Midbrain (tissue), 1 donor: ENCODE measurements at regions not wholly inside any gene's neighbourhood (a gene's known extent, or its start where the extent isn't known, plus 50 kb on each side); places are given as distances from the start of the nearest gene placed in this dataset.
"Not testable (repeated sequence)": the region's sequence is repeated elsewhere in the genome, so short reads cannot be mapped to it uniquely, and the experiment has no call there.

Experiments used
- DNase-seq: peaks from one replicate; lab custom pipeline; 2025; lab: John Stamatoyannopoulos, UW

DNA sequence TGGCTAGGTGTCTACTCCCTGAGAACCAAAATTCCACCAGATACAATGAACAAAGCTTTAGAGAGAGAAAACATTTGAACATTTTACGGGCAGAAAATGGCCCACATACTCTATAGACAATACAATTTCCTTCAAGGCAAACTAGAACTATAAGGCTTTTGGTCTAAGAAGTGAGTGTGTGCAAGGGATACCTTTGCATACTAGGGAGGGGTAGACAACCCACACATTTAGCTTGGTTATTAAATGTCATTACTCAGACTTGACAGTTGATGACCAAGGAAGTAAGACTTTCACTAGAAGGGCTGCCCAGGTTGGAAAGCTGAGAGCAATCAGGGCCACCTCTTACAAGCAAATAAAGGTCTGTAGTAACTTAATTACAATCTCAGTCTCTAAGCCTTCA lies 64.0 kb upstream of the PLEKHM1 start:
- not testable (repeated sequence) for DNase-seq

DNA sequence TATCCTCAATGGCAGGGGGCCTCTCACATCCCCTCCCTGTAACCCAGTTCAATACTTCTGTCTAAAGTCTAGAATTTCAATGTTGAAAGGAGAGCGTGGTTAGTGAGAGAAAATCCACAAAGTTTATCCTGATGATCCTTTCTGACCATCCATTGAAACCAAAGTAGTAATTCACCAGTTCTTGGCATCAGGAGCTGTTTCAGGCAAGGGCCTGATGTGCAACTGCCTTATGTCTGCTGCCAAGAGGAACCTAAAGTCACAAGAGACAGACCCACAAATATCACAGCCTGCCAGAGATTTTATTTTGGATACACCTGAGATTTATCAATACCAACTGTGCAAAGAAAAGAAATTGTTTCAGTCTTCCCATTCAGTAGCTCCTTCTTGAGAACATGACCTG lies 68.3 kb upstream of the PLEKHM1 start:
- DNase-seq: not testable (repeated sequence)

DNA sequence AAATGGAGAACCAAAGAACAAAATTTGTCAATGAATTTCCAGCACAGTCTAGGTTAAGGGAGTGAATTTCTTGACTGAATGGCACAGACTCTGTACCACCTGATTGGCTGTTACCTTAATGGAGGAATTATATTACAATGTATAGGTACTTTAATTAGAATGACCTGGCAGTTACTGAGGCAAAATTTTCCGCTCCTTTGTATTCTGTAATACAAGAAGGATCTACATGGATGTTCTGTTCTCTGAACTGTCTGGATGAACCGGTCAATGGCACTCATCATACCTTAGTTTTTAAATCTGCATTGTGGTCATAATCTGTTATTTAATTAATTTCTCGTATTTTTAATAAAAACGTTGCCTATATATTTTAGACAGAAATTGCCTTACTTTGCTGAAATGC lies 72.3 kb upstream of the PLEKHM1 start:
- DNase-seq: not testable (repeated sequence)

DNA sequence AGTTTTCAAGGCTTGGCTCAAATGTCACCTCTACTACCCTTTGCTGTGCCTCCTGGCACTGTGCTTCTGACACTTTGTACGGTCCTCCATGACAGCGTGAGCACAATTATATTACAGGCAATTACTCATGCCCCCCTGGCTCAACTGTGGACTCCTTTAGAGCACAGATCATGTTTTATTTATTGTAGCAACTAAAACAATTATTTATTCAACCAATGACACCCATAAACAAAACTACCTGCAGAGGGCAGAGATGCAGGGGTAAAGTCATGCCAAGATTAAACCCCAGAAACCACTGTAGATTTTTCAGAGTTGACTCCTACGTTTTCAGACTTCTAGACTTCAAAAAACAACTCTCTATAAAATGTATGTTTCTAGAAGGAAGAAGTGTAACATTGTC lies 72.8 kb upstream of the PLEKHM1 start:
- not testable (repeated sequence) for DNase-seq

DNA sequence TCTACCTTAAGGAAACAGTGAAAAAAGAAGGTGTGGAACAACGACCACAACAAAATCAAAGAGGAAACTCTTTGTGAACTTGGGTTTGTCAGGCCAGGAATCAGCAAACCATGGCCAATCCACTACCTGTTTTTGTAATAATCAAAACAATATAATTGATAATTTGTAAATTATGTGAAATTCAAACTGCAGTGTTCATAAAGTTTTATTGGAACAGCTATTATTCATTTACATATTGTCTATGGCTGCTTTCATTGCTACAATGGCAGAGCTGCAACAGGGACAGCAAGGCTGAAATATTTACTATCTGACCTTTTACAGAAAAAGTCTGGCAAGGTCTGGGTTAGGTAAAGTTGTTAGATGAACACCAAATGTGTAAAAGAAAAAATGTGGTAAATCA lies 77.8 kb upstream of the PLEKHM1 start:
- DNase-seq: not testable (repeated sequence)

DNA sequence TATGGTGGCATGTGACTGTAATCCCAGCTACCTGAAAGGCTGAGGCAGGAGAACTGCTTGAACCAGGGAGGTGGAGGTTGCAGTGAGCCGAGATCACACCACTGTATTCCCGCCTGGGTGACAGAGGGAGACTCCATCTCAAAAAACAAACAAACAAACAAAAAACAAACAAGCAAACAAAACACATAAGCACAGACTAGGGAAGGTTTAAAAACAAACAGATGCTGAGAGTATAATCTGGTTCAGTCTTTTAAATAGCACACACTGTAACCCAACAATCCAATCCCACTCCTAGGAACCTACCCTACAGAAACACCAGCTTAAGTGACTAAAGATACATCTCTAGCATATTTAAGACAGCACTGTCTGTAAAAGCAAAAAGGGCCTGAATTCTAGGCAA lies 82.8 kb upstream of the PLEKHM1 start:
- DNase-seq: not testable (repeated sequence)

DNA sequence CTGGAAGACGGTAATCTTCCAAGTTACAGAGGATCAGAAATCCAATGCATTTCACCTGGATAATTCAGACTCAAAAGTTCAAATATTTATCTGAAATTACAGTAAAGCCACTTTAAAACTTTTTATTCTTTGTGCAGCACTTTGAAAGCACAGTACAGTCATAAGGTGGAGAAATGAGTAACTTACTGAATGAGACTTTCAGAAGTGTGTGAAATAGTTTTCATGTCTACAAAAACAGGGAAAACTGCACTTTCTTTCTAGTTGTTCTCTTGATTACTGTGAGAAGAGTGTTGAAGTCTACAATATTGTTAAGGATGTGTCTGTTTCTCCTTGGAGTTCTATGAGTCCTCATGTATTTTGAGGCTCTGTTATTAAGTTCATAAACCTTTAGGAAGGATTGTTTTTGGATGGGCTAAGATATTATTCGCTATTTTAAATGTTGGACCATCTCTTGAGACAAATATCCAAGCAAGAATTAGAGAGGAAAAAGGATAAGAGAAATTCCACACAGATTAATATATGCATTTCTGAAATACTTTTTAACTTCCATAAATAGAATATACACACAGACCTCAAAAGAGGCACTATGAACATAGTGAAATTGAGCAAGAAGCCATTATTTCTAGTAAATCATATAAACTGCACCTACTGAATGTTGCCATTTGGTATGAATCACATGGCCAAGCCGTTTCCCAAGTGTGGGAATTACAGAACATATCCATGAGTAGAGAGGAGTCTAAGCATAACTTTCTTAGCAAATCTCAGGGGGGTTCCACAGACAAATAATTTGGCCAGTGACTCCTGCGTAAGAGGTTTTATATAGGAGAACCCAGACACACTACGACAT lies 83.6 kb upstream of the PLEKHM1 start:
- no peak for DNase-seq

DNA sequence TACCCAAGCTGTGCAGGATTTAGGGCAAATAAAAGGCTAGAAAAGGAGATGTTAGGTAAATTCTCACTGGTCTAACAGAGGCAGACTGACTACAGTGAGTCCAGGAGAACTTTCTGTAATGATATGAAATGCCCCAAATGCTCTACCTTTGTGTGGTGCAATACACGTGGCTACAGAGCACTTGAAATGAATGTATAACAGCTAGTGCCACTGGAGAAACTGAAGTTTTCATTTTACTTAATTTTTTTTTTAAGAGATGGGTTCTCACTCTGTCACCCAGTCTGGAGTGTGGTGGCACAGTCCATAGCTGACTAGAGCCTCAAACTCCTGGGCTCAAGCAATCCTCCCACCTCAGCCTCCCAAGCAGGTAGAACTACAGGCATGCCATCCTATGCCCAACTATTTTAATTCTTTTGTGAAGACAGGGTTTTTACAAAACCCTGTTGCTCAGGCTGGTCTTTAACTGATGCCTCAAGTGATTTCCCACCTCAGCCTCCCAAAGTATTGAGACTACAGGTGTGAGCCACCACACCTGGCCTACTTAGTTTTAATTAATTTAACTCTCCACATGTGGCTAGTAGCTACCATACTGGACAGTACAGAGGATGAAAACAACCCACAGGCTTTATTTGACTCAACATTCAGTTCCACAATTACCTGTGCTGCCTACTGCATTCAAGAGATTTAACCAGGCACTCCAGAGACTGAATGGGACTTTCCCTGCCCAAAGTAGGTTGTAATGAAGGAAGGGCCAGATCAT lies 84.8 kb upstream of the PLEKHM1 start:
- no peak for DNase-seq

DNA sequence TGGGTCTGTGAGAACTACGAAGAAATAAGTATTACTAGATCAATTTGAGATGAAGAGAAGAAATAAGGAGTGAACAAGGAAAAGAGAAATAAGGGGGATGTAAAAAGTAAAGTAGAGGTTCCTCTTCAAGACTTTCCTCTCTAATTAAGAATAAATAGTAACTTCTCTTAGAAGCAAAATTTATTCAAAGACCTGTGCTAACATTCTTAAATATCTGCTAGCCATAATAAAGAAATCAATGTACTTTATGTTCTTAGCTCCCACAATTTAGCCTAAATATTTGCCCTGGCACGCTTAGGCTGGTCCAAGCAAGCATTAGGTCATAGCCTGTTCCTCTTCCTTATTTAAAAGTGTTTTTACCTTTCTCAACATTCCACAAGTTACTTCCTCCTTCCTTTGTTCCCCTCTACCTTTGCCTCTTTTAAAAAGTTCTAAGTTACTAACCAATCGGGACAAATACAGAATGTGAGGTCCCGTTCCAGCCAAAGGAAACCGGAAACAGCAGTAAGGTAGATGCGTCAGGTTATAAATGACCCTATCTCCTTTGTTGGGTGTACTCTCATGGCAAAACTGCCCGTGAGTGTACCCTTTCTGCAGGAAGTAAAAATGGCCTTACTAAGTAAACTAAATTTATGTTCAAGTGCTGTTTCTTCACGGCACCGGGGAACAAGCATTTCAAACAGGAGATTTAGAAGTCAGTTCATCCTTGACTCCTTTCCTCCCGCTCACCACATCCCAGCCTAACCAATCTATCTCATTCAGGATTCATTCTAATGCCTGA lies 86.2 kb upstream of the PLEKHM1 start:
- not testable (repeated sequence) for DNase-seq

DNA sequence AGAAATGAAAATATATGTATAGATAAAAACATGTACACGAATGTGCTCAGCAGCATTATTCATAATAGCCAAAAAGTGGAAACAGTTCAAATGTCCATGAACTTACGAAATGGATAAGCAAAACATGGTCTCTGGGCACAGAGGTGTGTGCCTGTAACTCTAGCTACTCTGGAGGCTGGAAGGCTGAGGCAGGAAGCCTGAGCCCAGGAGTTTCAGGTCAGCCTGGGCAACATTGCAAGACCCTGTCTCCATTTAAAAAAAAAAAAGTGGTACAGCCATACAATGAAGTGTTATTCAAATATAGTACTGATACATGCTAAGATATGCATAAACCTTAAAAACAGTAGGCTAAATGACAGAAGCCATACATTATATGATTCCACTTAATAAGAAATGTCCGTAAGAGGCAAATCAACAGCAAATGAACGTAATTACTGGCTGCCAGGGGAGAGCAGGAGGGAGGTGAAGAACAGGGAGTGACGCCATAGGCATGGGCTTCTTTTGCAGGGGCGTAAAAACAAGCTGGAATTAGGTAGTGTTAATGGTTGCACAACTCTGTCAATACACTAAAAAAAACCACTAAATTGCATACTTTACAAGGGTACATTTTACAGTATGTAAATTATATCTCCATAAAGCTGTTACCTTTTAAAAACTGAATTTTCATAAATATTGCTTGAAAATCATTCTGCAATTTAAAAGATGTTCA lies 87.2 kb upstream of the PLEKHM1 start:
- DNase-seq: no peak

DNA sequence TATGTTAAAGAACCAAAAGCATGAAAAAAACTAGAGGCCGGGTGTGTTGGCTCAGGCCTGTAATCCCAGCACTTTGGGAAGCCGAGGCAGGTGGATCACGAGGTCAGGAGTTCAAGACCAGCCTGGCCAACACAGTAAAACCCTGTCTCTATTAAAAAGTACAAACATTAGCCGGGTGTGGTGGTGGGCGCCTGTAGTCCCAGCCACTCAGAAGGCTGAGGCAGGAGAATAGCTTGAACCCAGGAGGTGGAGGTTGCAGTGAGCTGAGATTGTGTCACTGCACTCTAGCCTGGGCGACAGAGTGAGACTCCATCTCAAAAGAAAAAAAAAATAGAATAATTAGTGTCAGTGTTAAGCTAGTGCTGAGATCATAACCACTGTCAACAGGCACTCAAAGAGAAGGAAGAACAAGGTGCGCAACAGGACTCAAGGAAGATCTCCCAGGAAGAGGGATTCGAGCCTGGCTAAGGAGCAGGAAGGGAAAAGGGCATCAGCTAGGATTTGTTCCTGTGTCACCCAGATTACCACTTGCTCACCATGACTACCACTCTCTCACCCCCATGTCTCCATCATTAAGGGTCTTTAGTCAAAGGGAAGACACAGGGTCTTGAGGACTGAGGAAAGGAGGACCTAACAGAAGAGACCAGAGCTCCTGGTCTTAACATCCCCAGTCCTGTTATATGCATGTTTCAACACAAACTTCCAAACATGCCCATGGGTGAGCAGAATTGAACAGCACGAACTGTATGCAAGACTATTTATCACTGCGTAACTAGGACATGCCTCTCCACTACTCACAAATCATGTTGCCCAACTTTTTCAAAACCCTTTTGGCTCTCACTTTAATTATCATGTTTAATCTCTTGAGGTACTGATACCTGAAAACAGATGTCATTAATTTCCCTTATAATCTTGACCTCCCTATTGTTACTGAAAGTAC lies 88.3 kb upstream of the PLEKHM1 start:
- no peak for DNase-seq

DNA sequence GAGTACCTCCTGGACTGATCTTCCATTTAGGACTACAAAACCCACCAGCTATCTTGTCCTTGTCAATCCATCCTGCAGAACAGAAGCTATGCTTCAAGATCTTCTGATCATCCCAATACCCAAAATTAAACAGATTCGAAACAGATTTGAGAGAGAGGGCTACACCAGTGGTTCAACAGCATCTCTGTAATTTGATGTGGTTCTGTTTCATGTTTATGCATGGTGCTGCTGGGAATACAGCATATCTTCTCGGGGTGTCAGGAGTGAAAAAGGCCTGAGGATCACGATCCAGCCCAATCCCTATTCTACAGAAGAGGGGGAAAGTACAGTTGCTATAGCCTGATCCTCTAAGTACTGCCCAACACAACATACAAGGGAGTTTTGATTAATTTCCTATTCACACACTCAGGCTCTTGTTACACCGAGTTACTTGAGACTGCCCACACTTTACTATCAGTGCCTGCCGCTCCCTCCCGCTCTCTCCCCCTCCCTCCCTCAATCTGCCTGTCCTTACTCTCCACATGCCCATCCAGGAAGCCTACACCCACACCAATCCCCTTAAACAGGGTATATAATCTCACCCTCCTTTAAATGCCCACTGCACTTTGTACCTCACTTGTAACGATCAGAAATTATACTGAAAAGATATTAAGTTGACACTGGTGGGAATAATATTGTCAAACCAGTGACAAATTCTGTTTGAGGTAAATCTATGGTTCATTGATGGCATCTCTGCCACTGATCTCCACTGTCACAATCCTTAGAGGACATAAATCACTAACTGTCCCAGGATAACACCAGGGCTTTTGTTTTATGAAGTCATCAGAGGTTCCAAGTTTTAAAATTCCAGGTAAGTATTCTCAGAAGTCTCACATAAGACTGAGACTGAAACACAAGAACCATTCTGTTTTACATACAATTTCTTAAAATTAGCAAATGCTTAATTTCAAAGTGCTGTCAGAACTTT lies 89.3 kb upstream of the PLEKHM1 start:
- no peak for DNase-seq

DNA sequence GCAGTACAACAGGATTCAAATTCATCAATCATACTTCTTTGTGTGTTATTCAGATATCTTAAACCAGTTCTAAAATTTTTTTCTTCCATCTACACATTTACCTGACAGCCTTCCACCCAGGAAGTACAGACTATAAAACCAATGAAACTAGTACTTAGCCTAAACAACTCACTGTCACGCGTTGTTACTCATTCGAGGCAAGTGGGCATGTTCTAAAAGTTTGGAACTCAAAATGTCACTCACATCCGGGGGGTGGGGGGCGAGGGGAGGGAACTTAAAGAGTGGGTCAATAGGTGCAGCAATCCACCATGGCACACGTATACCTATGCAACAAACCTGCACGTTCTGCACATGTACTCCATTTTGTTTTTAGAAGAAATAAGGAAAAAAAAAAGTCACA lies 90.4 kb upstream of the PLEKHM1 start:
- DNase-seq: no peak

DNA sequence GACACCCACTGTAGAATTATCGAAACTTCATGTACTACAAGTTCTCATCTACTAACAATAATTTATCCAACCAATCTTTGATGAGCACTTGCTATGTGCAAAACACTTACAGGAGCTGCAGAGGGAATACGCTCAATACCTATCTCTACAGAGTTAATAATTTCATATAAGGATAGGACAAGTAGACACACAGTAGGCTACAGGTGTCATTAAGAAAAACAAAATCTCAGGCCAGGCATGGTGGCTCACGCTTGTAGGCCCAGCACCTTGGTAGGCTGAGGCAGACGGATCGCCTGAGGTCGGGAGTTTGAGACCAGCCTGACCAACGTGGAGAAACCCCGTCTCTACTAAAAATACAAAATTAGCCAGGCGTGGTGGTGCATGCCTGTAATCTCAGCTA lies 91.3 kb upstream of the PLEKHM1 start:
- DNase-seq: no peak

DNA sequence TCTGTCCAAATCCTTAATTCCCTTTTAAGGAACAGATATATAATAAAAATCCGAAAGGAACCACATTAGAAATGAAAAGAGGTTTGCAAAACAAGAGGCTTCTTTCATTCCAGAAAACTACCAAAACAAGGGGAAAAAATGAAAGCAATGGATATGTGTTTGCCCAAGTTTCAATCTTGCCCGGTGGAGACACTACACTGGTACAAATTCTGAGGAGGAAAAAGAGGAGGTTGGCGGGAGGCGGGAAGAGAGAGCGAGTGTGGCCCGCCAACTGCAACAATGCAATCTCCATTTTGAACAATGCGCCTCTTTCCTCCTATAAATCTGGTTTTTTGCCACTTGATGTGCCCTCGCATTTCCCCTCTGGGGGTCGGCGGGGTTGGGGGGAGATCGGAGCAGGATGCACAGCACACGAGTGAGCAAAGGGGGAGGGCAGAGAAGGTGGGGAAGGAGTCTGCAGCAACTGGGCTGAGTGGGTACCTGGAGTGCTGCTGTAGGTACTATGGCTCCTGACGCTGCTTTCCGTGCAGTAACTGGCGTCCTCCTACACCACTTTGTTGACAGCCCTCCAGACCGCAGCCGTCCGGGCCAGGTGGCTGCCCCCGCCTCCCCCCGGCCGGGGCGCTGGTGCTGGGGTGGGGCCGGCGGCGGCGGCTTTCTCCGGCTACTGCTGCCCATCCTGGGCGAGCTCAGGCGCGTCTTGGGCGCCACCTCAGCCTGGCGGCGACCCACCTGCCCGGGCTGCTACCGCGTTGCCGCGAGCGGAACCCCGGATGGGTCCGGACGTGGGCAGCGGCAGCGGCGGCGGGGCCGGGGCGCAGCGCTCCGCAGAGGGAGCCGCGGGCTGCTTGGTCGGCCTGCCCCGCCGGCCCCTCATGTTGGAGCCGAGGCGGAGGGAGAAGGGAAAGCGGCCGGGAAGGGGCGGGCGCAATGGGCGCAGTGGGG lies 93.8 kb upstream of the PLEKHM1 start:
- no peak for DNase-seq

DNA sequence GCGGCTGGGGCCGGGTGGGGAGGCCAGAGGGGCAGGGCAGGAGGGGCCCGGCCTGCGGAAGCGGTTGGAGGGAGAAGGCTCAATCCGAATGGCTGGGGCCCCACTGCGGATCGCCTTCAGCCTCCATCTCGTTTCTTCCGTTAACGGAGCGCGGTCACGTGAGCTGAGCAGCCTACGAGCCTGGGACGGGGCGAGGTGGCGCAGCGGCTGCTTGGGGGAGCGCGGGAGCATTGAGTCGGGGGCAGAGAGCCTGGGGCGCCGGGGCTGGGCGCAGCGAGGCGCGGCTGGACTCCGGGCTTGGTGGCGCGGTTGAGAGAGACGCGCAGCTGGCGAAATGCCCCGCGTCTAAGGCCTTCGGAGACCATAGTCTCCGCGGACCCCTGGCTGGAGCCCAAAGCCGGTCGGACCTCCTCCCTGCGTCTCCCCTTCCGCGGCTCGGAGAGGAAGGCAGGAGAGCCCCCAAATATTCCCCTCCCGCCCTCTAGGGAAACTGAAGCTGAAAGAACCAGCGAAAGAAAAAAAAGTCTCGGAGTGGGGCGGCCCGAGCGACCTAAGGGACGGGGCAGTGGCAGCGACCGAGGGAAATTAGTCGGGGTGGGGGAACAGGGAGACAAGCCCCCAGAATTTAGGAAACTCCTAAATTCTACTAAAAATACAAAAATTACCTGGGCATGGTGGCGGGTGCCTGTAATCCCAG lies 94.7 kb upstream of the PLEKHM1 start:
- DNase-seq: not testable (repeated sequence)

DNA sequence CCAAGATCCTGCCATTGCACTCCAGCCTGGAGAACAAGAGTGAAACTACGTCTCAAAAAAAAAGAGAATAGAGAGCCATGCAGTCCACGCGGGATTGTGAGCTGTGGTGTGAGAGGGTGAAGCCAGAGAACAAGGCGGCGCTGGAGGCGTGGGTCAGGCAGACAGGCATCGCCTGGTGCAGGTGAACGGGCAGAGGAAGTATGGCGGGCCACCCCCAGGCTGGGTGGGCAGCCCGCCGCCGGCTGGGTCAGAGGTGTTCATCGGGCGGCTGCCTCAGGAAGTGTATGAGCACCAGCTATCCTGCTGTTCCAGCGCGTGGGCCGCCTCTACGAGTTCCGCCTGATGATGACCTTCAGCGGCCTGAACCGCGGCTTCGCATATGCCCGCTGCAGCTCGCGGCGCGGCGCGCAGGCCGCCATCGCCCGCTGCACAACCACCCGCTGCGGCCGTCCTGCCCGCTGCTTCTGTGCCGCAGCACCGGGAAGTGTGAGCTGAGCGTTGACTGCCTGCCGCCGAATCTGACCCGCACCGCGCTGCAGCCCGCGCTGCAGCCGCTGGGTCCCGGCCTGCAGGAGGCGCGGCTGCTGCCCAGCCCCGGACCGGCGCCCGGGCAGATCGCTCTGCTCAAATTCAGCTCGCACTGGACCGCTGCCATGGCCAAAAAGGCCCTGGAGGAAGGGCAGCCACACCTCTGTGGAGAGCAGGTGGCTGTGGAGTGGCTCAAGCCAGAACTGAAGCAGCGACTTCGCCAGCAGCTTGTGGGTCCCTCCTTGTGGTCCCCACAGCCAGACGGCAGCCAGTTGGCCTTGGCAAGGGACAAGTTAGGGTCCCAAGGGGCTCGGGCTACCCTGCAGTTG lies 95.5 kb upstream of the PLEKHM1 start:
- not testable (repeated sequence) for DNase-seq
